Mesenchymal stem cell (in vitro differentiated cells and primary cell): ENCODE measurements at regions not wholly inside any gene's neighbourhood (a gene's known extent, or its start where the extent isn't known, plus 50 kb on each side); places are given as distances from the start of the nearest gene placed in this dataset.

Source experiments
- DNase-seq: peaks from one replicate; pipeline ENCODE4 v3.0.0-alpha.2; 2013
- H2AFZ ChIP-seq: one replicate; pipeline ENCODE4 v1.6.1; 2013; ENCODE audit warnings: low read depth, mild to moderate bottlenecking, control low read depth, inconsistent platforms, low read length, moderate library complexity
- H2AK5ac ChIP-seq: 2 replicates; pipeline ENCODE4 v1.6.1; 2013; ENCODE audit warnings: low read length, moderate library complexity, mild to moderate bottlenecking, inconsistent platforms; ENCODE audit not compliant: severe bottlenecking
- H2BK120ac ChIP-seq: one replicate; pipeline ENCODE4 v1.6.1; 2013; ENCODE audit warnings: low read depth, mild to moderate bottlenecking, inconsistent platforms, low read length, moderate library complexity
- H2BK12ac ChIP-seq, 2 experiments: one replicate each; pipeline ENCODE4 v1.6.1; 2013; ENCODE audit warnings: inconsistent platforms in 2 of 2, low read length in 2 of 2, mild to moderate bottlenecking in 2 of 2, moderate library complexity in 2 of 2, control low read depth in 1 of 2
- H2BK15ac ChIP-seq: one replicate; pipeline ENCODE4 v1.6.1; 2013; ENCODE audit warnings: mild to moderate bottlenecking, low read depth, inconsistent platforms; ENCODE audit not compliant: poor library complexity, severe bottlenecking
- H2BK5ac ChIP-seq: 2 replicates; pipeline ENCODE4 v1.6.1; 2013; ENCODE audit warnings: low read depth, mild to moderate bottlenecking, low read length, control low read depth, inconsistent platforms; ENCODE audit not compliant: poor library complexity, severe bottlenecking
- H3K14ac ChIP-seq, 2 experiments: one replicate each; pipeline ENCODE4 v1.6.1; 2013; ENCODE audit warnings: inconsistent platforms in 2 of 2, low read length in 2 of 2, control low read depth in 1 of 2, mild to moderate bottlenecking in 1 of 2, moderate library complexity in 1 of 2
- H3K18ac ChIP-seq, 2 experiments: one replicate each; pipeline ENCODE4 v1.6.1; 2013; ENCODE audit warnings: inconsistent platforms in 2 of 2, low read length in 2 of 2, control low read depth in 1 of 2, low read depth in 1 of 2, mild to moderate bottlenecking in 1 of 2
- H3K23ac ChIP-seq, 2 experiments: one replicate each; pipeline ENCODE4 v1.6.1; 2013; ENCODE audit warnings: inconsistent platforms in 2 of 2, low read length in 2 of 2, mild to moderate bottlenecking in 2 of 2, moderate library complexity in 2 of 2, control low read depth in 1 of 2
- H3K27ac ChIP-seq: 2 replicates; pipeline ENCODE4 v1.5.1; 2013; ENCODE audit warnings: mild to moderate bottlenecking, moderate library complexity, low read length, control low read depth, inconsistent platforms; ENCODE audit not compliant: poor library complexity, severe bottlenecking
- H3K27me3 ChIP-seq, 2 experiments: 2 replicates each; pipeline versions ENCODE4 v1.6.1 to v1.7.0; 2013; ENCODE audit warnings: low read length in 2 of 2, mild to moderate bottlenecking in 2 of 2, moderate library complexity in 2 of 2, control low read depth in 1 of 2, inconsistent platforms in 1 of 2; ENCODE audit not compliant: control insufficient read depth in 1 of 2, insufficient read depth in 1 of 2
- H3K36me3 ChIP-seq, 2 experiments: 2 replicates each; pipeline versions ENCODE4 v1.6.1 to v1.7.0; 2013; ENCODE audit warnings: low read length in 2 of 2, control low read depth in 1 of 2, inconsistent platforms in 1 of 2, low read depth in 1 of 2, mild to moderate bottlenecking in 1 of 2; ENCODE audit not compliant: insufficient read depth in 2 of 2, control insufficient read depth in 1 of 2
- H3K4ac ChIP-seq, 2 experiments: one replicate each; pipeline ENCODE4 v1.6.1; 2013; ENCODE audit warnings: inconsistent platforms in 2 of 2, low read length in 2 of 2, mild to moderate bottlenecking in 2 of 2, moderate library complexity in 2 of 2, control low read depth in 1 of 2, low read depth in 1 of 2
- H3K4me1 ChIP-seq: 2 replicates; pipeline ENCODE4 v1.6.1; 2013; ENCODE audit warnings: low read depth, low read length, control low read depth; ENCODE audit not compliant: control insufficient read depth, insufficient read depth
- H3K4me2 ChIP-seq: 2 replicates; pipeline ENCODE4 v1.6.1; 2013; ENCODE audit warnings: low read length, mild to moderate bottlenecking, inconsistent platforms; ENCODE audit not compliant: poor library complexity, severe bottlenecking
- H3K4me3 ChIP-seq, 2 experiments: 2 replicates each; pipeline versions ENCODE4 v1.5.1 to v1.7.0; 2013; ENCODE audit warnings: low read length in 2 of 2, mild to moderate bottlenecking in 2 of 2, control low read depth in 1 of 2, low read depth in 1 of 2; ENCODE audit not compliant: insufficient read depth in 1 of 2
- H3K79me1 ChIP-seq: replicated peaks from 2 replicates; pipeline ENCODE4 v1.6.1; 2013; ENCODE audit warnings: mild to moderate bottlenecking, control low read depth, low read length, inconsistent platforms; ENCODE audit not compliant: poor library complexity, severe bottlenecking
- H3K9ac ChIP-seq: 2 replicates; pipeline ENCODE4 v1.7.0; 2013; ENCODE audit warnings: mild to moderate bottlenecking, low read length, moderate library complexity
- H3K9me3 ChIP-seq: 2 replicates; pipeline ENCODE4 v1.7.0; 2013; ENCODE audit warnings: mild to moderate bottlenecking, low read length; ENCODE audit not compliant: control insufficient read depth
- H4K8ac ChIP-seq: one replicate; pipeline ENCODE4 v1.6.1; 2013; ENCODE audit warnings: inconsistent platforms, mild to moderate bottlenecking, low read length, moderate library complexity
- H4K91ac ChIP-seq: one replicate; pipeline ENCODE4 v1.6.1; 2013; ENCODE audit warnings: mild to moderate bottlenecking, low read length, inconsistent platforms
- WGBS: methylation state at CpG from one replicate; pipeline ENCODE4 v1.1.7; 2013; ENCODE audit warnings: mixed read lengths; 5-methylcytosine and 5-hydroxymethylcytosine counted together

DNA sequence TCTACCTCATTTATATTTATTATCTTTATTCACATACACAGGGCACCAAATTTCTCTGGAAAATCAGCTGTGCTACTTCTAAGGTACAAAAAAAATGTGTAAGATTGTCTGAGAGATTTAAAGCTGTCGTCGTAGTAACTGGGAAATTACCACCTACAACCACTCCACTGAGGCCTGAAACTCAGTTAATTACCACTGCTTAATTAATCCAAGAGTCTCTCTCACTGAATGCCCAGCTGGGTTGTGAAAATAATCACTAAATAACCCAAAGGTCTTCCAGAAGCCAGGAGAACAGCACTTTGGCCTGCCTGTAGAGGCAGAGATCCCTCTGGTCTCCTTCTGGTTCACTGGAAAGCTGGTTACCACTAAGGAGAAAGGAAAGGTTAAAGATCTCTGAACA lies 207.2 kb upstream of the TMPO start:
- Histone ChIP-seq H3K27ac (no peak overlapping the region), H4K8ac (no peak overlapping the region), H2AFZ (no peak overlapping the region), H3K4me3 (no peak overlapping the region), H2BK5ac (no peak overlapping the region), H2BK15ac (no peak overlapping the region), H3K9ac (no peak overlapping the region), H4K91ac (no peak overlapping the region), H3K27me3 (no peaks in the 10 kb centered on the region), H3K14ac (no peak overlapping the region), H3K79me1 (no peaks in the 10 kb centered on the region), H2BK120ac (no peak overlapping the region), H3K36me3 (no peaks in the 10 kb centered on the region), H3K23ac (no peak overlapping the region), H3K18ac (no peak overlapping the region), H3K9me3 (no peaks in the 10 kb centered on the region), H2BK12ac (no peak overlapping the region), H3K4me1 (no peaks in the 10 kb centered on the region), H3K4ac (no peak overlapping the region), H2AK5ac (no peak overlapping the region), H3K4me2 (no peak overlapping the region)
- DNase-seq, result no peak
- 64% methylated on average over 2 of the region's 2 CpGs for WGBS

DNA sequence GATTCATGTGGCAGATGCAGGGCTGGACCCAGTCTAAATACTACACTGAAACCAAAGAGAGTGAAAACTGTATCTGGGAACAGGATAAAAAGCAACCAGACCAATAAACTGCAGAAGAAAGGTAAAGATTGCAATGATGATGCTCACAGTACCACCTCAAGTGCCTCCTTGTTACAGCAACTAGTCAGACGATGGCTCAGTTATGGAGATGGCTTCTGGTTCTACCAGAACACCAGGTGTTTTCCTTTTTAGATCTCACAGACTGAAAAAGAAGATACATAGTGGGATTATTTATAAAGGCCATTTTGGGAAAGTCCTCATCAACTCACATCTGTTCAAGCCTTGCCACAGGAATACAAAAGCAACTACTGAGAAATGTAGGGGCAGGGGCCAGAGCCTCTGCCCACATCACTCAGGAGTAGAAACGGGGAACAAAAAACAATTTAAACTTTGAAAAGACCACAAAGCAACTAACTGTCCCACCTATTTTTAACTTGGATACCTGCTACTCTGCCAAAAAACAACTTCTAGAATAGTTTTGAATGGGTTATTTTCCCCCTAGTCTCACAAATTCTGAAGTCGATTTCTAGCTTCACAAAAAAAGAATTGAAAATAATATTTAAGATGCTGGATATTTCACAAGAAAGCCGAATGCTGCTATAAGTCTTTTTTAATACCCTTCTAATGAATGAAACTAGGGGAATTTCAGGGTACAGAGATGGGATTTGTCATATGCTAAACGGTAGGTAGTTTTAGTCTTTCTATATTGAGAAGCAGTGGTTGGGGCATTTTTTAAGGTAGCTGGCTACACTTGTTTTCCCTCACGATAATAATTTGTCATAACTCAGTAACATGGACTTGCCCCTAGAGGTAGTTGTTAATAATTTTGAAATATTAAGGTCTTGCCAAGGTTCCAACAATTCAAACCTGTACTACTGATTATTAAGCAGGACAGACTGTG lies 197.2 kb upstream of the TMPO start:
- H3K4ac ChIP-seq, result no peak overlapping the region
- no peak overlapping the region for H2AFZ ChIP-seq
- H3K9me3 ChIP-seq, result no peaks in the 10 kb centered on the region
- no peak overlapping the region for H2BK12ac ChIP-seq
- no peak overlapping the region for H3K14ac ChIP-seq
- no peaks in the 10 kb centered on the region for H3K4me1 ChIP-seq
- H3K27ac ChIP-seq, result no peak overlapping the region
- H2BK120ac ChIP-seq, result no peak overlapping the region
- no peak overlapping the region for H3K4me2 ChIP-seq
- H2BK15ac ChIP-seq, result no peak overlapping the region
- H4K8ac ChIP-seq, result no peak overlapping the region
- WGBS, result 71% methylated on average over 4 of the region's 6 CpGs
- no peak overlapping the region for H4K91ac ChIP-seq
- no peaks in the 10 kb centered on the region for H3K79me1 ChIP-seq
- peaks cover 0 to 4% of the 10 kb centered on the region in 2 experiments for H3K27me3 ChIP-seq
- no peak overlapping the region for H3K9ac ChIP-seq
- no peak overlapping the region for H2AK5ac ChIP-seq
- no peak overlapping the region for H3K18ac ChIP-seq
- no peak overlapping the region for H3K23ac ChIP-seq
- H3K36me3 ChIP-seq, result no peaks in the 10 kb centered on the region
- H3K4me3 ChIP-seq, result no peak overlapping the region
- DNase-seq, result no peak
- no peak overlapping the region for H2BK5ac ChIP-seq

DNA sequence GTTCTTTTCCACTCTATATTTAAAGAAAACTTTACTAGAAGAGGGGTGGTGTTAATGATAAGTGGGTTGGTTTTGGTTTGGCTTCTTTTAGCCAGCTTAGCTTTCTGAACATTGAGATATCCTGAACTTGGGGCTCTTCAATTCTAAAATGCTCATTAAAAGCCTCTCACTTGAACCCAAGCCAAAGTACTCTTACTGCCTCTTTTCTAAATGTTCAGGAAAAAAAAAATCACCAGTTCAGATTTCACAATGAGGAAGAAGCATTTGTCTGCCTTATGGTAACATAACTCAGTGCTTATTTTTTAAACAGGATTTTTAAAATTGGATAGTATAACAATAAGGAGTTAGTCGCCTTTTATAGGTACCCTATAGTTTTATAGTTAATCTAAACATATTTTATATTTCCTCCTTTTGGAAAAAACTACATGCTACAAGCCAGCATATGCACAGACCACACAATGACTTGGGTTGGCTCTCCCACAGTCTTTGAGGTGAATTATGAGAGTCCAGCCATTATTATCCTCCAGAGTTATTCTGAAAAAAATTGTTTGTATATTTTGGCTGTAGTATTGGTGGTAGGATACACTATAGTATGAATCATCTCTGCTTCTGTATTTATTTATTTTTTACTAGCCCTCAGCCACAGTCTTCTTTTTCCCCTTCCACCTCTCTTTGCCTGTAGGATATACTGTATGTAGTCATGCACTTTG lies 195.5 kb upstream of the TMPO start:
- Histone ChIP-seq H3K9me3 (no peaks in the 10 kb centered on the region), H3K27ac (no peak overlapping the region)
- WGBS, result no CpG with 5 or more reads among the region's 1 CpG

DNA sequence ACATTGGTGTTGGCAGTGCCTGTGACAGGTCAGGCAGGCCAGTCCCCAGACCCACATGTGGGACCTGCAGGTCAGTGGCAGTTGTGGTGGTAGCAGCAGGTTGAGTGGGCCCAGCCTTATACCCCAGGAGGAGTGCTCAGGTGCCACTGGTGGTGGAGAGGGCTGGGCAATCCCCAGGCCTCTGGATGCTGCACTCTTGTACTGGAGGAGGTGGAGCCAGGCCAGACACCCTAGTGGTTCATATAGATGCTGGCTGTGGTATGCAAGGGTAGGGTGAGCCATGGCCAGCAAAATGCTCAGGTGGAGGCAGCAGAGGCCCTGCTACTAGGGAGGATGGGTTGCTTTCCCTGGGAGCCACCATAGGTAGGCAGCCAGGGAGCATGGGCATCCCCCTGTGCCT lies 190.4 kb upstream of the TMPO start:
- H3K9ac ChIP-seq, result no peak overlapping the region
- H3K9me3 ChIP-seq, result no peaks in the 10 kb centered on the region
- no peaks in the 10 kb centered on the region for H3K79me1 ChIP-seq
- H3K4me3 ChIP-seq, result no peak overlapping the region
- H4K8ac ChIP-seq, result no peak overlapping the region
- DNase-seq, result no peak
- no peaks in the 10 kb centered on the region for H3K36me3 ChIP-seq
- H4K91ac ChIP-seq, result no peak overlapping the region
- no peak overlapping the region for H2BK5ac ChIP-seq
- H2BK120ac ChIP-seq, result no peak overlapping the region
- H2BK15ac ChIP-seq, result no peak overlapping the region
- H3K27me3 ChIP-seq, result no peaks in the 10 kb centered on the region
- no peak overlapping the region for H3K23ac ChIP-seq
- no peak overlapping the region for H2AFZ ChIP-seq
- H2AK5ac ChIP-seq, result no peak overlapping the region
- H3K27ac ChIP-seq, result no peak overlapping the region
- H3K14ac ChIP-seq, result peak overlapping the region in 1 of 2 experiments; percentile 58
- H3K4ac ChIP-seq, result no peak overlapping the region
- H3K4me1 ChIP-seq, result peaks cover 2% of the 10 kb centered on the region
- no peak overlapping the region for H3K18ac ChIP-seq
- no peak overlapping the region for H2BK12ac ChIP-seq
- H3K4me2 ChIP-seq, result no peak overlapping the region

More for the DNA sequence above, 195.5 kb upstream of the TMPO start:
- H2BK12ac ChIP-seq, result no peak overlapping the region
- H2BK5ac ChIP-seq, result no peak overlapping the region
- H2AFZ ChIP-seq, result no peak overlapping the region
- no peak overlapping the region for H3K4me2 ChIP-seq
- H3K79me1 ChIP-seq, result no peaks in the 10 kb centered on the region
- no peak overlapping the region for H3K9ac ChIP-seq
- H3K4me1 ChIP-seq, result no peaks in the 10 kb centered on the region
- no peak overlapping the region for H3K14ac ChIP-seq
- H2BK15ac ChIP-seq, result no peak overlapping the region
- no peaks in the 10 kb centered on the region for H3K36me3 ChIP-seq
- no peak overlapping the region for H3K18ac ChIP-seq
- no peak overlapping the region for H3K23ac ChIP-seq
- DNase-seq, result no peak
- H4K91ac ChIP-seq, result no peak overlapping the region
- H2BK120ac ChIP-seq, result no peak overlapping the region
- H2AK5ac ChIP-seq, result no peak overlapping the region
- peaks cover 0 to 4% of the 10 kb centered on the region in 2 experiments for H3K27me3 ChIP-seq
- no peak overlapping the region for H4K8ac ChIP-seq
- no peak overlapping the region for H3K4me3 ChIP-seq
- H3K4ac ChIP-seq, result no peak overlapping the region
